SK-N-SH treated with all-trans-retinoic acid at 6 μM for 48 hours (cell line): ENCODE measurements at regions not wholly inside any gene's neighbourhood (a gene's known extent, or its start where the extent isn't known, plus 50 kb on each side); places are given as distances from the start of the nearest gene placed in this dataset.

ENCODE experiments used
- ATAC-seq: fragments of 200-7000 bp; cut with Tn5 transposase; 3 replicates; pipeline ENCODE4 v1.9.1; 2020; ENCODE audit warnings: mild to moderate bottlenecking, moderate library complexity
- ARNTL ChIP-seq: fragments of 450-650 bp; formaldehyde crosslinking; IDR thresholded peaks from 2 replicates; pipeline ENCODE4 v1.5.0; 2020; ENCODE audit warnings: low read depth, mild to moderate bottlenecking, moderate library complexity, borderline replicate concordance
- BACH2 ChIP-seq: fragments of 250-450 bp; sonication (Bioruptor Pico); IDR thresholded peaks from 2 replicates; pipeline ENCODE4 v1.9.0; 2021; ENCODE audit warnings: mild to moderate bottlenecking, borderline replicate concordance
- CSDC2 ChIP-seq: fragments of 250-450 bp; sonication (Bioruptor Pico); IDR thresholded peaks from 2 replicates; pipeline ENCODE4 v1.5.0; 2020; ENCODE audit warnings: mild to moderate bottlenecking, moderate library complexity
- ESRRG ChIP-seq: fragments of 250-450 bp; sonication (Bioruptor Pico); IDR thresholded peaks from 2 replicates; pipeline ENCODE4 v1.6.1; 2021; ENCODE audit warnings: mild to moderate bottlenecking
- GLIS3 ChIP-seq: fragments of 250-450 bp; sonication (Bioruptor Pico); IDR thresholded peaks from 2 replicates; pipeline ENCODE4 v1.5.0; 2020; ENCODE audit warnings: mild to moderate bottlenecking, moderate library complexity
- ISL1 ChIP-seq: fragments of 250-450 bp; sonication (Bioruptor Pico); IDR thresholded peaks from 2 replicates; pipeline ENCODE4 v2.1.2; 2022; ENCODE audit warnings: mild to moderate bottlenecking, moderate library complexity
- OSR1 ChIP-seq: fragments of 250-450 bp; sonication (Bioruptor Pico); IDR thresholded peaks from 2 replicates; pipeline ENCODE4 v1.8.0; 2022; ENCODE audit warnings: moderate library complexity, mild to moderate bottlenecking, inconsistent platforms
- PPARA ChIP-seq: fragments of 250-450 bp; sonication (Bioruptor Pico); IDR thresholded peaks from 2 replicates; pipeline ENCODE4 v1.5.0; 2020; ENCODE audit warnings: mild to moderate bottlenecking, borderline replicate concordance
- RARB ChIP-seq: fragments of 250-450 bp; sonication (Bioruptor Pico); IDR thresholded peaks from 2 replicates; pipeline ENCODE4 v1.8.0; 2021; ENCODE audit warnings: mild to moderate bottlenecking, moderate library complexity
- SNAI2 ChIP-seq: fragments of 250-450 bp; sonication (Bioruptor Pico); IDR thresholded peaks from 2 replicates; pipeline ENCODE4 v1.5.0; 2020; ENCODE audit warnings: mild to moderate bottlenecking, moderate library complexity
- TCF4 ChIP-seq: fragments of 250-450 bp; sonication (Bioruptor Pico); IDR thresholded peaks from 2 replicates; pipeline ENCODE4 v1.8.0; 2021; ENCODE audit warnings: mild to moderate bottlenecking, moderate library complexity, borderline replicate concordance
- TOX ChIP-seq: fragments of 250-450 bp; sonication (Bioruptor Pico); IDR thresholded peaks from 2 replicates; pipeline ENCODE4 v1.8.0; 2021; ENCODE audit warnings: mild to moderate bottlenecking, moderate library complexity, borderline replicate concordance
- ZC3H10 ChIP-seq: fragments of 250-450 bp; sonication (Bioruptor Pico); IDR thresholded peaks from 2 replicates; pipeline ENCODE4 v1.5.1; 2021; ENCODE audit warnings: mild to moderate bottlenecking, moderate library complexity
- ZFP3 ChIP-seq: fragments of 250-450 bp; sonication (Bioruptor Pico); IDR thresholded peaks from 2 replicates; pipeline ENCODE4 v1.5.0; 2020; ENCODE audit warnings: mild to moderate bottlenecking, moderate library complexity
- ZNF565 ChIP-seq: fragments of 450-650 bp; formaldehyde crosslinking; conservative IDR thresholded peaks from 2 replicates; pipeline ENCODE4 v1.5.0; 2020; ENCODE audit warnings: low read depth, mild to moderate bottlenecking, moderate library complexity
- ZNF70 ChIP-seq: fragments of 450-650 bp; formaldehyde crosslinking; IDR thresholded peaks from 2 replicates; pipeline ENCODE4 v1.5.0; 2020; ENCODE audit warnings: mild to moderate bottlenecking, moderate library complexity
- ZNF8 ChIP-seq: fragments of 450-650 bp; formaldehyde crosslinking; IDR thresholded peaks from 2 replicates; pipeline ENCODE4 v1.5.0; 2020; ENCODE audit warnings: mild to moderate bottlenecking, moderate library complexity
- TF ChIP-seq, protein P1 (sequence below): fragments of 250-450 bp; sonication (Bioruptor Pico); IDR thresholded peaks from 2 replicates; pipeline ENCODE4 v1.8.0; 2020; ENCODE audit warnings: mild to moderate bottlenecking, moderate library complexity, borderline replicate concordance
- TF ChIP-seq, protein P2 (sequence below): fragments of 250-450 bp; sonication (Bioruptor Pico); IDR thresholded peaks from 2 replicates; pipeline ENCODE4 v1.5.0; 2020; ENCODE audit warnings: mild to moderate bottlenecking, moderate library complexity
- TF ChIP-seq, protein P3 (sequence below): fragments of 250-450 bp; sonication (Bioruptor Pico); IDR thresholded peaks from 2 replicates; pipeline ENCODE4 v1.8.0; 2021; ENCODE audit warnings: low read depth, mild to moderate bottlenecking, moderate library complexity, borderline replicate concordance

DNA sequence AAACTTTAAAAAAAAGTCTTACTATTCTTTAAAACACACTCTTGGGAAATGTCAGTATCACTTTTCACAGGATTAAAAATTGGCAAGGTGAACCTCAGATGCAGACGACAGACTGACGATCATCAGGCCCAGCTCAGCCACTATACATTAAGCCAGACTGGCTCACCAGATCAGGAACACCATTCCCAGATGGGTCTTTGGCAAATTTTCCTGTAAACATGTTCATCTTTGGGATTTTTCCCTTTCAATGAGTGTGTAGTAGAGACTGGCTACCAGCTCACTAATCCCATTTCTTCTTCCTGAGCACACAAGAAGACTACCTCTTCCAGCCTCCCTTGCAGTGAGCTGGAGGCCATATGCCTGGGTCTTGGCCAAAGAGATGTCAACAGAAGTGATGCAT lies 142.7 kb upstream of the CHST15 start:
- no peak for TF ChIP-seq ZC3H10 (CRISPR knock-in tag)
- no peak for TF ChIP-seq TOX (CRISPR knock-in tag)
- TF ChIP-seq RARB (CRISPR knock-in tag): no peak
- no peak for TF ChIP-seq BACH2 (CRISPR knock-in tag)
- no peak for TF ChIP-seq ESRRG (CRISPR knock-in tag)
- no peak for TF ChIP-seq TCF4 (CRISPR knock-in tag)
- TF ChIP-seq CSDC2 (CRISPR knock-in tag): no peak
- TF ChIP-seq PPARA (CRISPR knock-in tag): no peak
- no peak for TF ChIP-seq ZNF565
- no peak for TF ChIP-seq ZNF8 (CRISPR knock-in tag)
- TF ChIP-seq OSR1 (CRISPR knock-in tag): no peak
- TF ChIP-seq ARNTL (CRISPR knock-in tag): no peak
- TF ChIP-seq, protein P1, sequence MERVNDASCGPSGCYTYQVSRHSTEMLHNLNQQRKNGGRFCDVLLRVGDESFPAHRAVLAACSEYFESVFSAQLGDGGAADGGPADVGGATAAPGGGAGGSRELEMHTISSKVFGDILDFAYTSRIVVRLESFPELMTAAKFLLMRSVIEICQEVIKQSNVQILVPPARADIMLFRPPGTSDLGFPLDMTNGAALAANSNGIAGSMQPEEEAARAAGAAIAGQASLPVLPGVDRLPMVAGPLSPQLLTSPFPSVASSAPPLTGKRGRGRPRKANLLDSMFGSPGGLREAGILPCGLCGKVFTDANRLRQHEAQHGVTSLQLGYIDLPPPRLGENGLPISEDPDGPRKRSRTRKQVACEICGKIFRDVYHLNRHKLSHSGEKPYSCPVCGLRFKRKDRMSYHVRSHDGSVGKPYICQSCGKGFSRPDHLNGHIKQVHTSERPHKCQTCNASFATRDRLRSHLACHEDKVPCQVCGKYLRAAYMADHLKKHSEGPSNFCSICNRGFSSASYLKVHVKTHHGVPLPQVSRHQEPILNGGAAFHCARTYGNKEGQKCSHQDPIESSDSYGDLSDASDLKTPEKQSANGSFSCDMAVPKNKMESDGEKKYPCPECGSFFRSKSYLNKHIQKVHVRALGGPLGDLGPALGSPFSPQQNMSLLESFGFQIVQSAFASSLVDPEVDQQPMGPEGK (CRISPR knock-in tag): no peak
- TF ChIP-seq, protein P2, sequence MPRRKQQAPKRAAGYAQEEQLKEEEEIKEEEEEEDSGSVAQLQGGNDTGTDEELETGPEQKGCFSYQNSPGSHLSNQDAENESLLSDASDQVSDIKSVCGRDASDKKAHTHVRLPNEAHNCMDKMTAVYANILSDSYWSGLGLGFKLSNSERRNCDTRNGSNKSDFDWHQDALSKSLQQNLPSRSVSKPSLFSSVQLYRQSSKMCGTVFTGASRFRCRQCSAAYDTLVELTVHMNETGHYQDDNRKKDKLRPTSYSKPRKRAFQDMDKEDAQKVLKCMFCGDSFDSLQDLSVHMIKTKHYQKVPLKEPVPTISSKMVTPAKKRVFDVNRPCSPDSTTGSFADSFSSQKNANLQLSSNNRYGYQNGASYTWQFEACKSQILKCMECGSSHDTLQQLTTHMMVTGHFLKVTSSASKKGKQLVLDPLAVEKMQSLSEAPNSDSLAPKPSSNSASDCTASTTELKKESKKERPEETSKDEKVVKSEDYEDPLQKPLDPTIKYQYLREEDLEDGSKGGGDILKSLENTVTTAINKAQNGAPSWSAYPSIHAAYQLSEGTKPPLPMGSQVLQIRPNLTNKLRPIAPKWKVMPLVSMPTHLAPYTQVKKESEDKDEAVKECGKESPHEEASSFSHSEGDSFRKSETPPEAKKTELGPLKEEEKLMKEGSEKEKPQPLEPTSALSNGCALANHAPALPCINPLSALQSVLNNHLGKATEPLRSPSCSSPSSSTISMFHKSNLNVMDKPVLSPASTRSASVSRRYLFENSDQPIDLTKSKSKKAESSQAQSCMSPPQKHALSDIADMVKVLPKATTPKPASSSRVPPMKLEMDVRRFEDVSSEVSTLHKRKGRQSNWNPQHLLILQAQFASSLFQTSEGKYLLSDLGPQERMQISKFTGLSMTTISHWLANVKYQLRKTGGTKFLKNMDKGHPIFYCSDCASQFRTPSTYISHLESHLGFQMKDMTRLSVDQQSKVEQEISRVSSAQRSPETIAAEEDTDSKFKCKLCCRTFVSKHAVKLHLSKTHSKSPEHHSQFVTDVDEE: no peak
- no peak for TF ChIP-seq ZFP3 (CRISPR knock-in tag)
- TF ChIP-seq, protein P3, sequence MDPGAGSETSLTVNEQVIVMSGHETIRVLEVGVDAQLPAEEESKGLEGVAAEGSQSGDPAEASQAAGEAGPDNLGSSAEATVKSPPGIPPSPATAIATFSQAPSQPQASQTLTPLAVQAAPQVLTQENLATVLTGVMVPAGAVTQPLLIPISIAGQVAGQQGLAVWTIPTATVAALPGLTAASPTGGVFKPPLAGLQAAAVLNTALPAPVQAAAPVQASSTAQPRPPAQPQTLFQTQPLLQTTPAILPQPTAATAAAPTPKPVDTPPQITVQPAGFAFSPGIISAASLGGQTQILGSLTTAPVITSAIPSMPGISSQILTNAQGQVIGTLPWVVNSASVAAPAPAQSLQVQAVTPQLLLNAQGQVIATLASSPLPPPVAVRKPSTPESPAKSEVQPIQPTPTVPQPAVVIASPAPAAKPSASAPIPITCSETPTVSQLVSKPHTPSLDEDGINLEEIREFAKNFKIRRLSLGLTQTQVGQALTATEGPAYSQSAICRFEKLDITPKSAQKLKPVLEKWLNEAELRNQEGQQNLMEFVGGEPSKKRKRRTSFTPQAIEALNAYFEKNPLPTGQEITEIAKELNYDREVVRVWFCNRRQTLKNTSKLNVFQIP (CRISPR knock-in tag): no peak
- TF ChIP-seq ISL1 (CRISPR knock-in tag): no peak
- TF ChIP-seq ZNF70 (CRISPR knock-in tag): no peak
- TF ChIP-seq GLIS3 (CRISPR knock-in tag): no peak
- no peak for ATAC-seq

DNA sequence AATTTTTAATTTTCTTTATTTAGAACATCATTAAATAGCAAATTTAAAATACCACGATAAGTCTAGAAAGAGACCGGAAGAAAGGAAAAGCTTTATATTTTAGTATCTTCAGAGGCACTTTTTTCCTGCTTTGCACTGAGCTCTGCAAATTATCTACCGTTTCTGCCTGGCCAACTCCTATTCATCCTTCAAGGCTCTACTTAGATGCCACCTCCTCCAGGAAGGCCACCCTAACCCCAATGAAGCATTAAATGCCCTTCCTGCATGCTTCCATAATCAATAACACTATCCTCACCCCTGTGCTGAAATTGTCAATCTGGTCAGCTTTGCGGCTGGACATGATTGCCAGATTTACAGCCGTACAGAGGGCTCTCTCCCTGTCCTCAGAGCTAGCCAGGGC lies 141.8 kb upstream of the CHST15 start:
- no peak for ATAC-seq
- TF ChIP-seq ZFP3 (CRISPR knock-in tag) (peak; percentile 50; the same call in 1 of the 2 replicates), SNAI2 (CRISPR knock-in tag) (no peak), CSDC2 (CRISPR knock-in tag) (no peak), OSR1 (CRISPR knock-in tag) (no peak), ZNF565 (no peak), ZC3H10 (CRISPR knock-in tag) (no peak)
- TF ChIP-seq, protein P3 (CRISPR knock-in tag): no peak
- TF ChIP-seq, protein P1 (CRISPR knock-in tag): no peak
- TF ChIP-seq, protein P2: no peak
- TF ChIP-seq, all 23 proteins: peak for 1
